C4-2B (cell line): ENCODE measurements at regions not wholly inside any gene's neighbourhood (a gene's known extent, or its start where the extent isn't known, plus 50 kb on each side); places are given as distances from the start of the nearest gene placed in this dataset.

ENCODE experiments used
- CTCF ChIP-seq: fragments of 450-650 bp; conservative IDR thresholded peaks from 2 replicates; pipeline ENCODE4 v1.5.1; 2017; ENCODE audit warnings: mild to moderate bottlenecking
- ZFX ChIP-seq: fragments of 450-650 bp; IDR thresholded peaks from 2 replicates; pipeline ENCODE4 v1.6.1; 2017

GRCh38 chr22:48277868-48278581 is 1515.6 kb downstream of the TBC1D22A start:
- no peak for TF ChIP-seq CTCF
- TF ChIP-seq ZFX = no peak
